PC-3 (cell line): ENCODE measurements at regions not wholly inside any gene's neighbourhood (a gene's known extent, or its start where the extent isn't known, plus 50 kb on each side); places are given as distances from the start of the nearest gene placed in this dataset.

Source experiments
- ATAC-seq: fragments of 200-7000 bp; cut with Tn5 transposase; 2 replicates; pipeline ENCODE4 v1.9.1; 2020; ENCODE audit warnings: mild to moderate bottlenecking, moderate library complexity
- BruUV-seq: library from RNA; stranded (reverse); fragments of 400-500 nt; replicated peaks from 2 replicates; lab custom pipeline; 2021; lab: Mats Ljungman, UMichigan
- CTCF ChIA-PET: fragments of 300-600 bp; sonication (Branson Sonifier 250); formaldehyde crosslinking; loops from one replicate; lab custom pipeline; 2022; ENCODE audit warnings: antibody characterized with exemption; lab: Charles Lee
- POLR2A ChIA-PET: fragments of 300-600 bp; sonication (Branson Sonifier 250); formaldehyde crosslinking; loops from one replicate; lab custom pipeline; 2022; ENCODE audit warnings: antibody characterized with exemption; ENCODE audit not compliant: unreplicated experiment; lab: Charles Lee
- DNase-seq: peaks from one replicate; pipeline ENCODE4 v3.0.0-alpha.2; 2015
- H2AFZ ChIP-seq: fragments of 300-600 bp; sonication (generic); 2 replicates; pipeline ENCODE4 v1.6.0; 2016; ENCODE audit warnings: antibody characterized with exemption, low read length
- H3F3A ChIP-seq: fragments of 300-600 bp; sonication (generic); one replicate; pipeline ENCODE4 v1.6.0; 2017; ENCODE audit warnings: antibody characterized with exemption, low read length, control low read depth, mild to moderate bottlenecking; ENCODE audit not compliant: unreplicated experiment
- H3K27ac ChIP-seq: fragments of 300-600 bp; sonication (generic); 2 replicates; pipeline ENCODE4 v1.5.1; 2016; ENCODE audit warnings: mild to moderate bottlenecking, low read length
- H3K27me3 ChIP-seq: fragments of 300-600 bp; sonication (generic); 2 replicates; pipeline ENCODE4 v1.6.1; 2016; ENCODE audit warnings: low read length, mixed read lengths
- H3K36me3 ChIP-seq: fragments of 300-600 bp; sonication (generic); 2 replicates; pipeline ENCODE4 v1.6.1; 2016; ENCODE audit warnings: low read depth, mixed run types, low read length, mixed read lengths
- H3K4me1 ChIP-seq: fragments of 300-600 bp; sonication (generic); 2 replicates; pipeline ENCODE4 v1.5.1; 2016; ENCODE audit warnings: low read length; ENCODE audit not compliant: insufficient read depth
- H3K4me2 ChIP-seq: fragments of 300-600 bp; sonication (generic); 2 replicates; pipeline ENCODE4 v1.6.0; 2016; ENCODE audit warnings: low read length
- H3K4me3 ChIP-seq: fragments of 300-600 bp; sonication (generic); 2 replicates; pipeline ENCODE4 v1.5.1; 2016; ENCODE audit warnings: mild to moderate bottlenecking, low read length, mixed read lengths
- H3K79me2 ChIP-seq: fragments of 300-600 bp; sonication (generic); 2 replicates; pipeline ENCODE4 v1.6.1; 2017; ENCODE audit warnings: low read length, mixed read lengths
- H3K9ac ChIP-seq: fragments of 300-600 bp; sonication (generic); 2 replicates; pipeline ENCODE4 v1.6.0; 2016; ENCODE audit warnings: mild to moderate bottlenecking, low read length
- H3K9me2 ChIP-seq: fragments of 300-600 bp; sonication (generic); replicated peaks from 2 replicates; pipeline ENCODE4 v1.6.1; 2016; ENCODE audit warnings: mixed run types, low read length, mixed read lengths
- H3K9me3 ChIP-seq: fragments of 300-600 bp; sonication (generic); 2 replicates; pipeline ENCODE4 v1.6.1; 2016; ENCODE audit warnings: low read length, mixed read lengths
- H4K20me1 ChIP-seq: fragments of 300-600 bp; sonication (generic); 2 replicates; pipeline ENCODE4 v1.6.1; 2016; ENCODE audit warnings: low read length, mixed read lengths
- CTCF ChIP-seq: fragments of 300-600 bp; sonication (generic); conservative IDR thresholded peaks from 2 replicates; pipeline ENCODE4 v1.5.1; 2017; ENCODE audit warnings: antibody characterized with exemption, low read depth, mild to moderate bottlenecking, low read length
- EZH2 ChIP-seq: fragments of 300-600 bp; sonication (generic); IDR thresholded peaks from one replicate; pipeline ENCODE4 v1.6.1; 2017; ENCODE audit warnings: antibody characterized with exemption, mild to moderate bottlenecking, low read length; ENCODE audit not compliant: unreplicated experiment
- EZH2phosphoT487 ChIP-seq: fragments of 300-600 bp; sonication (generic); IDR thresholded peaks from 2 replicates; pipeline ENCODE4 v1.6.1; 2018; ENCODE audit warnings: mild to moderate bottlenecking, antibody characterized with exemption, low read length, borderline replicate concordance
- intact Hi-C: fragments of 100-400 bp; cut with micrococcal nuclease; formaldehyde crosslinking; loops from 2 replicates; pipeline ENCODE4 v1.9.0; 2023

GRCh38 chr10:75347186-75347585, 54.4 kb downstream of the ZNF503 start:
- ChIA-PET CTCF (no interaction called here), POLR2A (no interaction called here)
- Histone ChIP-seq H3F3A (no peaks in the 10 kb centered on the region), H3K27ac (no peak overlapping the region), H3K9me2 (no peaks in the 10 kb centered on the region), H2AFZ (no peak overlapping the region), H3K79me2 (no peaks in the 10 kb centered on the region), H3K9ac (no peak overlapping the region), H3K4me1 (no peaks in the 10 kb centered on the region), H3K27me3 (peaks cover 28% of the 10 kb centered on the region; the same call in 1 of the 2 replicates), H3K4me3 (no peak overlapping the region), H3K4me2 (no peak overlapping the region), H4K20me1 (no peaks in the 10 kb centered on the region), H3K9me3 (no peaks in the 10 kb centered on the region), H3K36me3 (no peaks in the 10 kb centered on the region)
- no peak for ATAC-seq
- no peak for DNase-seq
- BruUV-seq: no TSS peak
- no peak for TF ChIP-seq EZH2
- TF ChIP-seq EZH2phosphoT487: no peak
- intact Hi-C loops: no loop called here

GRCh38 chr10:75345738-75346137, 55.8 kb downstream of the ZNF503 start:
- Histone ChIP-seq H3K9ac (no peak overlapping the region), H3K9me2 (no peaks in the 10 kb centered on the region), H4K20me1 (no peaks in the 10 kb centered on the region), H2AFZ (no peak overlapping the region), H3K36me3 (no peaks in the 10 kb centered on the region), H3K9me3 (no peaks in the 10 kb centered on the region), H3K27ac (no peak overlapping the region), H3K27me3 (peaks cover 35% of the 10 kb centered on the region), H3K4me3 (no peak overlapping the region), H3K79me2 (no peaks in the 10 kb centered on the region), H3F3A (no peaks in the 10 kb centered on the region), H3K4me2 (no peak overlapping the region), H3K4me1 (no peaks in the 10 kb centered on the region)
- no TSS peak for BruUV-seq
- DNase-seq (no peak), ATAC-seq (no peak)
- intact Hi-C loops: no loop called here
- POLR2A ChIA-PET: no interaction called here
- TF ChIP-seq CTCF (no peak), EZH2phosphoT487 (no peak), EZH2 (no peak)
- CTCF ChIA-PET: no interaction called here

GRCh38 chr10:75344170-75344569, 57.4 kb downstream of the ZNF503 start:
- Histone ChIP-seq H3K27ac (no peak overlapping the region), H2AFZ (no peak overlapping the region), H3K4me2 (no peak overlapping the region), H3F3A (no peaks in the 10 kb centered on the region), H3K4me3 (no peak overlapping the region), H3K9me2 (no peaks in the 10 kb centered on the region), H3K27me3 (peaks cover 45% of the 10 kb centered on the region), H4K20me1 (no peaks in the 10 kb centered on the region), H3K79me2 (no peaks in the 10 kb centered on the region), H3K9me3 (no peaks in the 10 kb centered on the region), H3K36me3 (no peaks in the 10 kb centered on the region), H3K9ac (no peak overlapping the region), H3K4me1 (no peaks in the 10 kb centered on the region)
- no peak for ATAC-seq
- ChIA-PET POLR2A (no interaction called here), CTCF (no interaction called here)
- DNase-seq: no peak
- BruUV-seq: no TSS peak
- intact Hi-C loops: no loop called here
- TF ChIP-seq EZH2phosphoT487 (no peak), CTCF (no peak), EZH2 (no peak)
